Stimulated activated CD4-positive, alpha-beta T cell treated with anti-CD3 and anti-CD28 coated beads, Interleukin-4, amount 100 ng/mL, for 24 hours (primary cell): ENCODE measurements at regions not wholly inside any gene's neighbourhood (a gene's known extent, or its start where the extent isn't known, plus 50 kb on each side); places are given as distances from the start of the nearest gene placed in this dataset.

Experiments used
- DNase-seq: peaks from one replicate; pipeline ENCODE4 v3.0.0-alpha.2; 2020

DNA sequence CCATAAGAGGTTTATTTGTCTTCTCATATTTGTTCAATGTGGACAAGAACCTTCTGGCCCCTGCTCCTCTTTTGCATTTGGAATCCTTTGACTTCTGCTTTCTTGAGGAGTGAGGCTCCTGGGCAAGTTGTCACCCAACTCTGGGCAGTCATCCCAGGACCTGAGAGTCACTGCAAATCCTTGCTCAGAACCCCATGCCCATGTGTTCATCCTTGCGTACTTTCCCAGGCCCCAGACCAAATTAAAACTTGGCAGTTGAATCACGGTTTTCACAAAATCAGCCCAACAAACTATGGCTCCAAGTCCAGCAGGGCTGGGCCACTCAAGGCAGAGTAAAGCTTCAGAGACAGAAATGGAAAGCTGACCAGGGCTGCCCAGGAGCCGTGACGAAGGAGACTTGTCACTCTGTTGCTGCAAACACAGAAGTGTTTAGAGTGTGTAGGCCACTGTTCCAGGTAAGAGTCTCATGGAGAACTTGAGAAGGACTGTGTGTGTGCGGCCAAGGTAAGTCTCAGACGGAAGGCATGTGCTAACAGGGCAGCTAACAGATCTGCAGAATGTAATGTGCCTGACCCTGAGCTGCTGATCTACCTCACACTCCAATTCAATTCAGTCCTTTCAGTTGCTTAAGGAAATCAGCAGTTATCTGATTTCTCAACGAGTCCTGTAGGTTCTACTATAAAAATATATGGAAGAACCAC lies 549.4 kb upstream of the HS6ST1 start:
- DNase-seq, result no peak

DNA sequence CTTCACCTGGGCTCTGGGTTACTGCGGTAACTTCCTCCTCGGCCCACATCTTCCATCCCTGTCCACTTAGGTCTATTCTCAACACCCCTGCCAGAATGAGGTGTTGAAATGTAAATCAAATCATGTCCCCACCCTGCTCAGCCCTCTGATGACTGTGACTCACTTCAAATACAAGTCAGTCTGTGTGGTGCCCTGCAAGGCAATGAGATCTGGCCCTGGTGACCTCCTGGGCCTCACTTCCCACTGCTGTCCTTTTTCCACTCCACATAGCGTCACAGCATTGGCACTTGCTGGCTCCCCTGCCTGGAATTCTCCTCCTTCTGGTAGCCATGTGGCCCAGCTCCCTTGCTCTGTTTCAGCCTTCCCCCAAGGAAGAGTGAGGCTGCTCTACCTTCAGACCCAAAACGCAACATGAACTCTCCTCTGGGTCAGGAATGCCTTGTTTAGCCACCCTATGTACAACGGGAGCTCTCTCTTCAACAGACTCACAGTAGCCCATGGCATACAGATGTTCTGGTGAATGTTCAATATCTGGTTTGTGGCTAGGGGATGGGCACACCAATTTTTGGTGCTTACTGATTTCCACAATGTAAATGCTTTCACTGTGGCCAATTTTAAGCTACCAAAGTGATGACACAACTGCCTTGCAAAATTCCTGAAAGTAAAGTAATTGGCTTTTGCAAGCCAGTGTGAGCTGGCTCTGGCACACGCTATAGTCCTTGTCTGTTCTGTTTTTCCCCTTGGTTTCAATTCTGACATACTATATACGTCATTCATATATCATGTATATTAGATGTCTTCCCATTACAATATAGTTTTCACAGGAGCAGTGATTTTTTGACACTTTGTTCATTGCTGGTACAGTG lies 550.3 kb upstream of the HS6ST1 start:
- DNase-seq, result no peak

DNA sequence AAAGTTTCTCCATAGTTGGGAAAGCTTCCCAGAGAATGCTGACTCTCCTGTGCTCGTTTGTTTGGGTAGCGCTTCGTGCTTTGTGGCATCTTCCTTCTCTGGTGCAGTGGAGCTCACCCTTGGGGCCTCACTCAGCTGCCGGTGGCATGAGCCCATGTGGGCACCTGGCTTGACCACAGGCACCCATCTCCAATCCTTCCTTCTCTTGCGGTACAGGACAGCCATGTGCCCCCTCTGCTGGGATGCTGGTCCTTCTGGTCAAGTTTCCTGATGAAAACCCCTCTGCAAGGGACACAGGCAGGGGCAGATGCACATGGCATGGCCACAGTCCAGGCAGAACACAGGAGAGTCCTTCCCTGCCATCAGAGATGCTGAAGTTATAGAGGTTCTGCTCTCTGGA lies 555.9 kb upstream of the HS6ST1 start:
- no peak for DNase-seq

DNA sequence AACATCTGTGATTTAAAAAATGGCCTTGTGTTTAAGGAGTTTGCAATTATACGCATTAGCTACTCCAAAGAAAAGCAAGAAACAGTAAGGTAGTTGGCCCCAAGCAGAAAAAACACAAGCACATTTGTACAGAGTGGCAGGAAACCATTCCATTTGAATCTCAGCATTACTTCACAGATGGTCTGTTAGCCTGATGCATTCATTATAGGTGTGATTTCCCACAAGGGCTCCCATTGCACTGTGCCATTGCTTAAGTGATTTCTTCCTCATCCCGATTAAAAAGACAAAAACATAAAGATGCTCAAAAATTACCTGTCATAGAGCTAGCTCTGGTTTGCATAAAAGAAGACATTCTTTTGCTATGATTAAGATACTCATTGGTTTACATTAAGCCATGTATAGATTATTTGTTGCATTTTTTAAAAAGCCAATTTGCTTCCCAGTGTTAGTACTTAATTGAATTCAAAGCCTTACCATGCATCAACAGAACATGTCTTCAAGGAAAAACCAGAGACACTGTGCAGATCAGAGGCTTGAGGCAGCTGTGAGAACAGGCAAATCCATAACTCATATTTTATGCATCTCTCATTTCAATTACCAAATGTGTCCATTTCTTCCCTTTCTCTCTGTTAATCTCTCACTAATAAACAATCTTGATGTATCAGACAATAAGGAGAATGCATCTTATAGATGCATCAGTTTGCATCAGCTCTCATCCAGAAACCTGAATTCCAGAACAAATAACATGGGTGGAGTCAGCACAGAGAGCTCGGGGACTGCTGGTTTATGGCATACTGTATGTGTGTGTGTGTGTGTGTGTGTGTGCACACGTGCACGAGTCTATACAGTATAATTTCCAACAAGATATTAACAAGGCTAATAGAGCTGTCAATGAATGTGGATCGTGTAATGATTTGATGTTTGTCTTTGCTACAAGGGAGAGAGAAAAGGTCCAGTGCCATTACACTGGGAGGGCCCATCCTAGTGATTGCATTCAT lies 558.6 kb upstream of the HS6ST1 start:
- DNase-seq, result no peak

DNA sequence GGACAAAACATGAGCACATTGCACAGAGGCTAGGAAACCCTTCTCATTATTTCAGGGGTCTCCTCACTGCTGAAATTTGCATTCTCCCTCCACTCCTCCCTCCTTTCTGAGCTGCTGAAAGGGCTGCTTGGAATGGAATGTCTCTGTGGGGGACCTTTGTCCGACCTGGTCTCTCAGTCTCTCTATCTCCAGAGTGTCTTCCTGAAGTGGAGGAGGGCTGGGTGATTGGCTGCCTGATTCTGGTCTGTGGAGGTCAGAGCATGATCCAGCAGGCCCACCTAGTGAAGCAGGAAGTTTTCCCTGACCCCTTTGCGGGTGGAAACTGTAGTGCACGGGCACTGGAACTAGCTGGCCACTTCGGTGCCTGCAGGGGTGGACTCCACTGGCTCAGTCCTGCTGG lies 560.5 kb upstream of the HS6ST1 start:
- DNase-seq, result no peak

DNA sequence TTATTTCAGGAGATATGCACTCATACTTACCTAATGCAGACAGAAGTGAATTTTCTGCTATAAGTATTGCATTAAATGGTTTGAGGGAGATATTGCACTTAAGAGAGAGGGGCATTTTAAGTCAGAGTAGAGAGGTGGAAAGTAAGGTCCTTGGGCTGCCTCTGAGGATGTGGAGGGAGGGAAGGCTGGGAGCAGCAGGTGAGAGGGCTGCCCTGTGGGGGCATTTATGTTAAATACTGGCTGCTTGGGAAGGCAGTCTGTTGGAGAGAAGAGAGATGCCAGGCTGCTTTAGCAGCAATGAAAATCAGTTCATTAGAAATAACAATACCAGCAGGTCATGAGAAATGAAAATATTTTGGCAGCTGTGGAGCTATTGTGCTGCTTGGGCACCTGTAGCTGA lies 576.2 kb upstream of the HS6ST1 start:
- DNase-seq, result no peak

DNA sequence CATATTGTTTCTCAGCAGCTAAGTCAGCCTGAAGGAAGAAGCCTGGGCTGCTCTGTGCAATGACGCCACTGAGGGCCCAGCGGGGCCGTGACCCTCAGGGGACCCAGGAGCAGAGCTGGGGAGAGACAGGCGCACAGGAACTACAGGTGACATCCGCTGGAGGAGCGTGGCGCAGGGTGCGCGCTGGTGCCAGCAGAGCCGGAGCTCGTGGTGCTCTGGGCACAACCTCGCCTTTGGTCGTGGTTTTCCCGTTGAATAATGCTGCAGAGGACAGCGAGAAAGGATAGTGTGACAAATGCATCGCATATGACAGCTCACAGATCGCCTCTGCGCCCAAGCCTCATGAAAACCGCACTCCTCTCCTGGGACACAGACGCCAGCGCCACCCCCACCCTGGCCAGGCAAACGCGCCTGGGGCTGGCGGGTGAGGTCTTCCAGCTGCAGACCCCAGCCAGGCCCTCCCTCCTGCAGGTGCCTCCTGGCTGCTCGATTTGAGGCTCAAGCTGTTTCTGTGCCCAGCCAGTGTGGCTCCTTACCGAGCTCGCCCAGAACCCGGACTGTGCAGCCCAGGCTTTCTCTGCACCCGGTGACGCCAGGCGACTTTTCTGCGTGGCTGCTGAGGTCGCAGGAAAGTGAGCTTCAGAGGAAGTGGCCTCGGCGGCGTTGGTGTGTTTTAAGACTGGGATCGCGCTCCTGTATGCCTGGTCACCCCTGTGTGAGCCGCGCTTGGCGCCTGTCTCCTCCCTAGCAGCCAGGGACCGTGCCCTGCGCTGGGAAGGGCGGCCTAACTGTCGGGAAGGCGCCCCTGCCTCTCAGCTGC lies 583.1 kb upstream of the HS6ST1 start:
- no peak for DNase-seq

DNA sequence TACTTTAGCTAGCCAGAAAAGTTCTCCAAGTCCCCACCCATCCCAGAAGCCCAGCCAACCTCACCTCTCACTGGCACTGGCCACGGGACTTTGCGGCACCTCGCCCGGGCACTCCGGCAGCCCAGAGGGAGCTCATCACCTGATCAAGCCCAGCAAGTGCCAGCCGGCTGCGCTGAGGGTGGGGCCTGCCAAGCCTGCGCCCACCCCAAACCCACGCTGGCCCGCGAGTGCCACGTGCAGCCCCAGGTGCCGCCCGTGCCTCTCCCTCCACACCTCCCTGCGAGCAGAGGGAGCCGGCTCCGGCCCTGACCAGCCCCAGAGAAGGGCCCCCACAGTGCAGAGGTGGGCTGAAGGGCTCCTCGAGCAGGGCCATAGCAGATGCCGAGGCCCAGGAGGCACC lies 585.0 kb upstream of the HS6ST1 start:
- no peak for DNase-seq

DNA sequence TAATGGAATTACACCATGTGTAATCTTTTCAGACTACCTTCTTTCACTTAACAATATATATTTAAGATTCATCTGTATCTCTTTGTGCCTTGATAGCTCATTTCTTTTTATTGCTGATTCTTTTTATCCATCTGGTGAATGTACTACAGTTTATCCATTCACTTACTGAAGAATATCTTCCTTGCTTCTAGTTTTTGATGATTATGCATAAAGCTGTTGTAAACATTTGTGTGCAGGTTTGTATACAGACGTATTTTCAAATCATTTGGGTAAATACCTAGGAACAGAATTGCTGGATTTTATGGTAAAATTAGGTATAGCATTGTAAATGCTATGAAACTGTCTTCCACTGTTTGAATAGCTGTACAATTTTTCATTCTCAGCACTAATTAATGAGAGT lies 592.6 kb upstream of the HS6ST1 start:
- no peak for DNase-seq

DNA sequence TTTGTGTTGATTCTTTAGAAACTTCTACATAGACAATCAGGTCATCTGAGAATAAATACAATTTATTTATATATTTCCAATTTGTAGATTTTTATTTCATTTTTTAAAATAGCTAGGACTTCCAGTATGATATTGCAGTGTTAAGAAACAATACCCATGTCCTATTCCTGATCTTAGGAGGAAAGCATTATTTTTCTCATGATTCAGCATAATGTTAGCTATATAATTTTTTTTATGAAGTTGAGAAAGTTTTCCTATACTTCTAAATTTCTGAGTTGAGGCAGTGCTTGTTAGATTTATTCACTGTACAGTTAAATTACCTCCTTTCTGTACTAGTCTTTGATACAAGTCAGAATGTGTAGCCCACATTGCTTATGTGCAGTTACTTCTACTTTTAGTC lies 595.7 kb upstream of the HS6ST1 start:
- no peak for DNase-seq

DNA sequence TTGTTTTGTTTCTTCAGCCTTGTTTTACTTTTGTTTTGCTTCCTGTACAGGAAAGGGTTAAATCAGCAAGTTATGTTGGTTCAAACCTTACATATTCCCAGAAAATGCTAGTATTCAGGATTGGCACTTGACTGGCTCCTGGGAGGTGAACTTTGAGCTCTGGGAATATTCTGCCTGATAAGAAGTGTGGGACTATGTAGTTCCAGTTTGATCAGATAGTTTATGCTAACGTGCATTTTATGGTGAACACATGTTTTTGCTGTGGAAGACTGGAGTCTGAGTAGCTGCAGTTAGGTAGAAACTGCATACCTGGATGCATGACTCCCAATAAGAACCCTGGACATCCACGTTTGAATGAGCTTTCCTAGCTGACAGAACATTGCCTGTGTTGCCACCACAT lies 603.1 kb upstream of the HS6ST1 start:
- DNase-seq, result no peak

DNA sequence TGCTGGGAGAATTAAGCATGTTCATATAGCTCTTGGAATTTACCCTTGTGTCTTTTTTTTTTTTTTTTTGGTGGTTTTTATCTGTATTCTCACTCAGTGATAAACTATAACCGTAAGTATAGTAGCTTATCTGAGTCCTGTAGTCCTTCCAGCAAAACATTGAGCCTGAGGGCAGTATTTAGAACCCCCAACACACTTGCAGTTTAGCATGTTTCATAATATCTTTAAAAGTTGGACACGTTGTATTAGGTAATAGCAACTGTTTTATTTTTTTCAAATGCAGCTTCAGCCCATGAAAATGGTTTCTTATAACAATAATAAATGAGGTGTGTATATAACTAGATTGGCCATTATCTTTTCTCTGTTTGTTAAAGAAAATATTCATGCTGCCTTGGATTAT lies 603.5 kb upstream of the HS6ST1 start:
- DNase-seq, result no peak

DNA sequence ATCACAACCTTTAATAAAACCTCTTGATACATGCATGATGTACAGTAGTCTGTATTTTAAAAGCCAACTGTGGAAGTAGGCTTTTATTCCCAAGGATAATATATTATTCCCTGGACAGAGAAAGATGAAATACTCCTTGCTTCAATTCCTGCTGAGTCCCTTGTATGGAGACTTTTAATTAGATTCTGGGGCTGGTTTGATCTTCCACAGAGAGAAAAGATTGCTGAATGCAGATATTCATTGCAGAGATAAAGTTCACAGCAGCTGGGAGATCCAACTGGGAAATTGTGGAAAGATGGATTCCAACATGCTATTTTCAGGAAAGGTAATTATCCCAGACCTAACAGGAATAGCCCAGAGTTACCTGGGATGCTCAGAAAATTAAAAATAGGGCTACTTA lies 607.0 kb upstream of the HS6ST1 start:
- no peak for DNase-seq

DNA sequence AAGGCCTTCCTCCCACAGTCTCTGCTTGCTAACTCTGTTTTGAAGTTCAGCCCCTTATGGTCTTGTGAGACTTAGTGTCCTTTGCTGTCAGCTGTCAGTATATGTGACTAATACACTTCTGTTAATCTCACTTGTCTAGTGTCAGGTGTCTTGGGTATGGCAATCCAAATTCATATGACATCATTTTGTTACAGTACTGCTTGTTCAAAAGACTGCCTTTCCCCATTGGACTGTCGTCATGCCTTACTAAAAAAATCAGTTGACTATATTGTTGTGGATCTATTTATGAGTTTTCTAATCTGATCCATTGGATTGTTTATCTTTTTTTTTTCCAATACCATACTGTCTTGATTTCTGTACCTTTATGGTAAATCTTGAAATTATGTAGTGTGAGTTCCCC lies 611.4 kb upstream of the HS6ST1 start:
- DNase-seq, result no peak

DNA sequence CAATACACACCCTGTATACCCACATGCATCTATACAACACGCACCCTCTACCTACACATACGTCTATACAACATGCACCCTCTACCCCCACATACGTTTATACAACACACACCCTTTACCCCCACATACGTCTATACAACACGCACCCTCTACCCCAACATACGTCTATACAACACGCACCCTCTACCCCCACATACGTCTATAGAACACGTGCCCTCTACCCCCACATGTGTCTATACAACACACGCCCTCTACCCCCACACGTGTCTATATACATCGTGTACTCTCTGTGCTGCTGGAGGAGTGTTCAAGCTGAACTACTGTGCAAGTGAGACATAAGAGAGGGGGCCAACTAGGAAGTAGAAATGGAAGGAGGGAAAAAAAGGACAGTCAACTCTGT lies 621.7 kb upstream of the HS6ST1 start:
- no peak for DNase-seq

DNA sequence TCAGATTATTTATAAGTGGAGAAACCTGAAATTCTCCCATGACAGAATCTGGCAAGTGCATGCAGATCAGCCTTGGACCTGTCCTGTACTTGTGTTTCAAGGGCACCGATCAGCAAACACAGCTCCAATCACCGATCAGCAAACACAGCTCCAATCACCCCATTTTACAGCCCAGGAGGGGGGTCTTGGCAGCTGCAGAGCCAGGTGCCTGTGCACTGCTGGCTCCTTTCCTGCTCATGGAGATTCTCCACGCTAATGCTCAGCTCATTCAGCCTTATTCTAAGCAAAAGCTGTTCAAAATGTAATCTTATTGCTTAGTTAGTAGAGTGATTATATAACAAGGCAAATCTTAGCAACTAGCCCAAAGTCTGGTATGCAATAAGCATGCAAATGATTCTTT lies 623.1 kb upstream of the HS6ST1 start:
- DNase-seq, result no peak

DNA sequence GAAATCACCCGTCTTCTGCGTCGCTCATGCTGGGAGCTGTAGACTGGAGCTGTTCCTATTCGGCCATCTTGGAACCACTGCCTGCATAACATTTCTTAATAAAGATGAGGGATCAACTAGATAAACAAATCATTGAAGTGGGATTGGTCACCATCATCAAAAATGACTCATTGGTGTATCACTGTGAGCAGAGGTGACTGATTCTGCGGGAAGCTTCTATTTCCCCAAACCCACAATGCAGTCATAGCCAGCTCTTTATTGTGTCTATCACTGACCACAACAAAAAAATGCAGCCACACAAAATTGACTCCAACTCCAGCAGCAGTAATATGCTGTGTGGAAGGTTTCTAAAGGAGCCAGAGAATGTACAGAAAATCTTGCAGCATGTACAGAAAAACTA lies 630.7 kb upstream of the HS6ST1 start:
- no peak for DNase-seq

DNA sequence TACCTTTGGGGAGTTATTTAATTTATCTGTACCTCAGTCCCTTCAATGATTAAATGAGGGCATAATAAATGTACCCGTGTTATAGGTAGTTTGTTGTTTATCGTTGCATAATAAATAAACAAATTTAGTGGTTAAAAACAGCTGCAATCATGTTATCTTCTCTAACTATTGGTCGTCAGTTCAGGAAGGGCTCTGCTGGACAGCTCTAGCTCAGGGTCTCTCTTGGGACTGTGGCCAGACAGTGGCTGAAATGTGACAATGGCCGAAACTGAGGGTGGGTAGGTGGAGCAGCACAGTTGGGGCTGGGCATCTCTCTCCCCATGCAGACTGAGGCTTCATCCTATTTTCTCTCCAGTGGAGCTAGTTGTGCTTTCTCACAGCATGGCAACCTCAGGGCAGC lies 632.1 kb upstream of the HS6ST1 start:
- DNase-seq, result no peak

DNA sequence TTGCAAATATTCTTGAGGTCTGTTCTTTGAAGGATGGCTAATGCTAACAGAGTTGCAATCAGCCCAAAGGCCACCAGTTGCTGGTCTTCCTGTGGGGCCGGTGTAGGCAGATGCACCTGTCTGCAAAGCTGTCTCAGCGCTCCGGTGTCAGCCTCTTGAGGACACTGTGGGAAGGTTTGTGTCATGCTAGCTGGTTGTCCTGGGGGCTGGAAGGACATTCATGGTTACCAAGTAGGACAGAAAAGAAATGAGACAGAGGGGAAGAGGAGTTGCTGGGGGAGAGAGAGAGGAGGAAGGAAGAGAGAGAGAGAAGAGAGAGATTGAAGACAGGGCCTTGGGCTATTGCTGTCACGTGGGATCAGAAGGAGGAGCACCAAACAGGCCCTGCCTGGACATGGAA lies 639.6 kb upstream of the HS6ST1 start:
- DNase-seq, result no peak

DNA sequence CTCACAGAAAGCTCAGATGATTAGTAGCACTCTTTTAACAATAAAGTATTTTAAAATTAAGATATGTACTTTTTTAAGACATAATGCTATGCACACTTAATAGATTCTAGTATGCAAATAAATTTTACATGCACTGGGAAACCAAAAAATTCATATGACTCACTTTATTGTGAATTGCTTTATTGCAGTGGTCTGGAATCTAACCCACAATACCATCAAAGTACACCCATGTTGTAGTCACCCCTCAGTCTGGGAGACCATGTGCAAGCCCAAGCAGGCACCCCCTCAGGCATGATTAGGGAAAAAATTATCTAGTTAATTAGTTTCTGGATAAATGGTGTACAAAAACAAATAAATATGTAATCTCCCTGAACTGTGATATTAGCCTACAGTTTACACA lies 649.0 kb upstream of the HS6ST1 start:
- no peak for DNase-seq

DNA sequence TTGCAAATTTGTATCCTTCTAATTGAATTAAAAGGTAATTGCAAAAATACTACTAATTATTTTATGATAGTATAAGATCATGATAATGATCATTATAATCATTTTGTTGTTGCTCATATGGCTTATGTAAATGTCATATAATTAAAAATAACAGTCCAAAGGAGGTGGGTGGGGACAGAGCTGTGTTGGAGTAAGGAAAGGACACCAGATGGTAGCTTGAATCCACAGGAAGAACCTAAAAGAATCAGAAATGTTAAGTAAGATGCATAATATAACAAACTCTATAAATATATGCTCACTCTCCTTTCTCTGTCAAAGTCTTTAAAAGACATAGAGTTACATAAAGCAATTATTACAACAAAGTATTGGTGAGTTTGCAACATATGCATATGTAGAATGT lies 650.7 kb upstream of the HS6ST1 start:
- no peak for DNase-seq

DNA sequence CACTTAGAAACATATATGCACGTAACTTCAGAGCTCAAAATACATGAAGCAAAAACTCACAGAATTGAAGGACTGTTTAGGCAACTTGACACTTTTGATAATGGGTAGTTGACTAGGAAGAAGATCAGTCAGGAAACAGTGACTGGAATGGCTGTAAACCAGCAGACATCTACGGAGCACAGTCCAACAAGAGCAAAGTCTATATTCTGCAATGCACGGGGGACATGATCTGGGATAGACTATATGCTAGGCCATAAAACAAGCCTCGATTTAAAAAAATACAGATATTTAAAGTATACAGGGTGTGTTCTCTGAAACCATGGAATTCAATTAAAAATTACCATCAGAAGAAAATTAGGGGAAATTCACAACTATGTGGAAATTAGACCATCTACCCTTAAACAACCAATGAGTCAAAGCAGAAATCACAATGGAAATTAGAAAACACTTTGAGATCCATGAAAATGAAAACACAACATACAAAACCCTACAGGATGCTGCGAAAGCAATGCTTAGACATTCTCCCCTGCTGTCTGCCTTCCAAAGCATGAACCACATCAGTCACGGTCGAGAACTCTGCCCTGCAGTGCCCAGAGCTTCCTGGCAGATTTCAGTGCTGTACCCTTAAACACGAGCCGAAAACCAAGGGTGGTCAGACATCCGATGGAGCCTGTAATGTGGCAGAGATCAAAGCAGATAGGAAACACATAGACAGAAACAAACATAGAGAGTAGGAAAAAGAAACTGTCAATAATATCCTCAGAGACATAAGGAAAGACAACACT lies 651.9 kb upstream of the HS6ST1 start:
- no peak for DNase-seq
